ENCODE measurements at regions not wholly inside any gene's neighbourhood (a gene's known extent, or its start where the extent isn't known, plus 50 kb on each side); places are given as distances from the start of the nearest gene placed in this dataset.

DNA sequence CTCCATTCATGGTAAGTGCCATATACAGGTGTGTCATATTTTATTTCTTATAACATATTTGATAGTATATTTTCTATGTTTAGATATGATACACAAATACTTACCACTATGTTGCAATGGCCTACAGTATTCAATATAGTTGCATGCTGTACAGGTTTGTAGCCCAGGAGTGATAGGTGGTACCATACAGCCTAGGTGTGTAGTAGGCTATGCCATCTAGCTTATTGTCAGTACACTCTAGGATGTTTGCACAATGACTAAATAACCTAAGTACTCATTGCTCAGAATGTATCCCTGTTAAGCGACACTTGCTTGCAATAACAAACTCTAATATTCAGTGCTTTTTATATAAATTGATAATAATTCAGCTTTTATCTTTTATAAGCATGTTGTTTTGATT, 563.1 kb upstream of the LINC00305 start:
- no peak for DNase-seq (ENCODE audit: extremely low spot score in 2 of 2)
- Histone ChIP-seq H3K27me3 (no peaks in the 10 kb centered on the region), H3K36me3 (no peaks in the 10 kb centered on the region), H3K4me1 (no peaks in the 10 kb centered on the region), H3K9me3 (no peaks in the 10 kb centered on the region), H3K27ac (no peak overlapping the region), H3K4me3 (no peak overlapping the region)
- intact Hi-C loops (cut with DNase I): no loop called here
- TF ChIP-seq POLR2AphosphoS5 (IDR thresholded peaks at IDR 0.05; ENCODE audit: insufficient read depth in 1 of 2, low read depth in 1 of 2) (no peak), POLR2A (IDR thresholded peaks at IDR 0.05) (no peak)
- TF ChIP-seq, protein P1, sequence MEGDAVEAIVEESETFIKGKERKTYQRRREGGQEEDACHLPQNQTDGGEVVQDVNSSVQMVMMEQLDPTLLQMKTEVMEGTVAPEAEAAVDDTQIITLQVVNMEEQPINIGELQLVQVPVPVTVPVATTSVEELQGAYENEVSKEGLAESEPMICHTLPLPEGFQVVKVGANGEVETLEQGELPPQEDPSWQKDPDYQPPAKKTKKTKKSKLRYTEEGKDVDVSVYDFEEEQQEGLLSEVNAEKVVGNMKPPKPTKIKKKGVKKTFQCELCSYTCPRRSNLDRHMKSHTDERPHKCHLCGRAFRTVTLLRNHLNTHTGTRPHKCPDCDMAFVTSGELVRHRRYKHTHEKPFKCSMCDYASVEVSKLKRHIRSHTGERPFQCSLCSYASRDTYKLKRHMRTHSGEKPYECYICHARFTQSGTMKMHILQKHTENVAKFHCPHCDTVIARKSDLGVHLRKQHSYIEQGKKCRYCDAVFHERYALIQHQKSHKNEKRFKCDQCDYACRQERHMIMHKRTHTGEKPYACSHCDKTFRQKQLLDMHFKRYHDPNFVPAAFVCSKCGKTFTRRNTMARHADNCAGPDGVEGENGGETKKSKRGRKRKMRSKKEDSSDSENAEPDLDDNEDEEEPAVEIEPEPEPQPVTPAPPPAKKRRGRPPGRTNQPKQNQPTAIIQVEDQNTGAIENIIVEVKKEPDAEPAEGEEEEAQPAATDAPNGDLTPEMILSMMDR (IDR thresholded peaks at IDR 0.05): no peak

DNA sequence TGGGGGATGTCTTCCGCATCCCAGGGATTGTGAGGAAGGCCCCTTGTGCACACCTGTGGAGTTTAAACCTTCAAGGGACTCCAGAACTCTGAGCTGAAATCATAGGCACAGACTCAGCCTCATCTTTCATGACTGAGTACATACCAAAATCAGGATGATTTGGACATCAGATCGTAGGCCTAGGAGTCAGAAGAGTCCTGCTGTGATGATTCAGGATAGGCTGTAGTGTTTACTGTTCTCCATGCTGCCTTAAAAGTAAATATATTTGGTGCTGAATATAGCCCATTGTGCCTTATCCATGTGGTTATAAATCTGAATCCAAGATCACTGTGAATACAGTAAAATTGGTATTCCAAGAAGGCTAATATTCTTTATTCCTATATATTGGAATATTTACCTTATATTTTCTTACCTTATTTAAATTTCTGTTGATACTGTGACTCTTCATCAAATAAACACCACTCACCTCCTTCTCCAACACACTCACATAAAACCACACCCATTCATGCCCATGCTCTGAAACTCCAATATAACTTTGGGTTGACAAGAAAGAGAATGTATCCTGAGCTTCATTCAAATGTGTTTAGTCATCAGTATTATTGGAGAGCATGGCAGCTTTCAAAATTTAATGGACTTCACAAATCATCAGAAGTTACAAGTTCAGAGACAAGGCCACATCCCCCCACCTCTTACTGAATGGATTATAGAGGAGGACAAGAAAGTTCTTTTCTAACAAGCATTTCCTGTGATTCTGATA, 561.4 kb upstream of the LINC00305 start:
- no peaks in the 10 kb centered on the region for H3K36me3 ChIP-seq
- no peak for DNase-seq (ENCODE audit: extremely low spot score in 2 of 2)
- H3K4me1 ChIP-seq: no peaks in the 10 kb centered on the region
- H3K4me3 ChIP-seq: no peak overlapping the region
- no peaks in the 10 kb centered on the region for H3K9me3 ChIP-seq
- TF ChIP-seq, protein P1 (IDR thresholded peaks at IDR 0.05): no peak
- TF ChIP-seq POLR2A (IDR thresholded peaks at IDR 0.05) (no peak), POLR2AphosphoS5 (IDR thresholded peaks at IDR 0.05; ENCODE audit: insufficient read depth in 1 of 2, low read depth in 1 of 2) (no peak)
- H3K27ac ChIP-seq: no peak overlapping the region
- intact Hi-C loops (cut with DNase I): no loop called here
- H3K27me3 ChIP-seq: no peaks in the 10 kb centered on the region

DNA sequence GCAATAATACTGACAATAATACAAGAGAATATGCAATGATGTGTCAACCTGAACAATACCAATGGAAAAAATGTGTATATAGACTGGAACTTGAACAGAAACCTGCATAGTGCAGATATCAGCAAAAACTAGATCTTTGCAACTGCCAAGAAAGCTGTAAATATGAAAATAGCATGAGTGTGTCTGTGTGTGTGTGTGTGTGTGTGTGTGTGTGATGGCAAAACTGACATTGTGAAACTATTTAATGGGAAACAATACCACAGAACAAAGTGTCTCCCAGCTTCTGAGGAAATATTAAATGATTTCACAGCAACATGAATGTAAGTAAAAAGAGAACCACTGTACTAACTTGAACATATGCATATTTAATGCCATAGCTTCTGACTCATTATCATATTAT, 558.2 kb upstream of the LINC00305 start:
- DNase-seq (ENCODE audit: extremely low spot score in 2 of 2): no peak
- Histone ChIP-seq H3K27ac (no peak overlapping the region), H3K4me1 (no peaks in the 10 kb centered on the region), H3K27me3 (no peaks in the 10 kb centered on the region), H3K9me3 (no peaks in the 10 kb centered on the region), H3K36me3 (no peaks in the 10 kb centered on the region), H3K4me3 (no peak overlapping the region)
- TF ChIP-seq, protein P1 (IDR thresholded peaks at IDR 0.05): no peak
- TF ChIP-seq POLR2AphosphoS5 (IDR thresholded peaks at IDR 0.05; ENCODE audit: insufficient read depth in 1 of 2, low read depth in 1 of 2) (no peak), POLR2A (IDR thresholded peaks at IDR 0.05) (no peak)
- intact Hi-C loops (cut with DNase I): no loop called here

DNA sequence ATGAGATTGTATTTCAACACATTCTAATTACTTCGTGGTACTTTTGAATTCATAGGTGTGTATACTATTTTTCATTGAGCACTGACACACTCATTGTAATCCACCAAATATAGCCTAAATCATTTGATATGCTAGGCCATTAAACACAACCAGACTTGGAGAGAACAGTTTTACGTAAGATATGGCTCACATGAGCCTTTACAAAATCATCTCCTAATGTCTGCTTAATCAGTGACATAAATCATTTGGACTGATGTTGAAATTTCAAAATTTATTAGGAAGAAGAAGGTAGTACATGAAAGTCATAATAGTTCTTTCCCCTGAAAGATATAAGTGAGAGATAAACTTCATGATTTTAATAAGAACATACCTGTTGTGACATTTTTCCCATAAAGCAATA, 550.2 kb upstream of the LINC00305 start:
- Histone ChIP-seq H3K27me3 (no peaks in the 10 kb centered on the region), H3K27ac (no peak overlapping the region), H3K9me3 (no peaks in the 10 kb centered on the region), H3K4me1 (no peaks in the 10 kb centered on the region), H3K4me3 (no peak overlapping the region), H3K36me3 (no peaks in the 10 kb centered on the region)
- intact Hi-C loops (cut with DNase I): no loop called here
- DNase-seq (ENCODE audit: extremely low spot score in 2 of 2): no peak
- TF ChIP-seq POLR2AphosphoS5 (IDR thresholded peaks at IDR 0.05; ENCODE audit: insufficient read depth in 1 of 2, low read depth in 1 of 2) (no peak), POLR2A (IDR thresholded peaks at IDR 0.05) (no peak)
- TF ChIP-seq, protein P1 (IDR thresholded peaks at IDR 0.05): no peak

DNA sequence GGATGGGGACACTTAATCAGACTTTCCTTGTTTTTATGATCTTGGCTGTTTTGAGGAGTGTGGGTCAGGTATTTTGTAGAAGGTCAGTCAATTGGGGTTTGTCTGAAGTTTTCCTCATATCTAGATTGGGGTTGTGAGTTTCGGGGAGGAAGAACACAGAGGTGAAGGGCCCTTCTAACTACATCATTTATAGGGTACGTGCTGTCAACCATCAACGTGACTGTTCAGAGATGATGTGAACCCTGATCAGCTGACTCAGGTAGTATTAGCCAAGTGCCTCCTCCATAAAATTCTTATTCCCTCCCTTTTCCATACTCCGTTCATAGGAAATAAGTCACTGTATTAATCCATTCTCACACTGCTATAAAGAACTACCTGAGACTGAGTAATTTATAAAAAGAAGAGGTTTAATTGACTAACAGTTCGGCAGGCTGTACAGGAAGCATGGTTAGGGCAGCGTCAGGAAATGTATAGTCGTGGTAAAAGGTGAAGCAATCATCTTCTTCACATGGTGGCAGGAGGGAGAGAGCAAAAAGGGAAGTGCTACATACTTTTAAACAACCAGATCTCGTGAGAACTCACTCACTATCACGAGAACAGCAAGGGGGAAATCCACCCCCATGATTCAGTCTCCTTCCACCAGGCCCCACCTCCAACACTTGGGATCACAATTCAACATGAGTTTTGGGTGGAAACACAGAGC, 547.1 kb upstream of the LINC00305 start:
- Histone ChIP-seq H3K27ac (no peak overlapping the region), H3K4me3 (no peak overlapping the region), H3K9me3 (no peaks in the 10 kb centered on the region), H3K27me3 (no peaks in the 10 kb centered on the region), H3K36me3 (no peaks in the 10 kb centered on the region), H3K4me1 (no peaks in the 10 kb centered on the region)
- no peak for TF ChIP-seq POLR2A (IDR thresholded peaks at IDR 0.05)
- TF ChIP-seq, protein P1 (IDR thresholded peaks at IDR 0.05): no peak
- no peak for TF ChIP-seq POLR2AphosphoS5 (IDR thresholded peaks at IDR 0.05; ENCODE audit: insufficient read depth in 1 of 2, low read depth in 1 of 2)
- DNase-seq (ENCODE audit: extremely low spot score in 2 of 2): no peak
- intact Hi-C loops (cut with DNase I): no loop called here
